Smooth muscle cell (in vitro differentiated cells): ENCODE measurements at regions not wholly inside any gene's neighbourhood (a gene's known extent, or its start where the extent isn't known, plus 50 kb on each side); places are given as distances from the start of the nearest gene placed in this dataset.

Experiments used
- DNase-seq: peaks from one replicate; lab custom pipeline; 2025; ENCODE audit not compliant: unreplicated experiment; lab: John Stamatoyannopoulos, UW
- H2AFZ ChIP-seq: fragments of 200-600 bp; sonication (generic); 2 replicates; pipeline ENCODE4 v1.6.0; 2016; ENCODE audit warnings: antibody characterized with exemption, low read depth, mild to moderate bottlenecking
- H3F3A ChIP-seq: fragments of 200-600 bp; sonication (generic); 2 replicates; pipeline ENCODE4 v1.6.0; 2017; ENCODE audit warnings: antibody characterized with exemption, low read depth
- H3K27ac ChIP-seq: fragments of 200-600 bp; sonication (generic); 2 replicates; pipeline ENCODE4 v1.5.1; 2016; ENCODE audit warnings: low read depth, mild to moderate bottlenecking
- H3K27me3 ChIP-seq: fragments of 200-600 bp; sonication (generic); 2 replicates; pipeline ENCODE4 v1.6.1; 2016; ENCODE audit warnings: low read depth, mild to moderate bottlenecking
- H3K36me3 ChIP-seq: fragments of 200-600 bp; sonication (generic); 2 replicates; pipeline ENCODE4 v1.5.1; 2016; ENCODE audit warnings: low read depth
- H3K4me1 ChIP-seq: fragments of 200-600 bp; sonication (generic); 2 replicates; pipeline ENCODE4 v1.5.1; 2016; ENCODE audit warnings: low read depth
- H3K4me2 ChIP-seq: fragments of 200-600 bp; sonication (generic); 2 replicates; pipeline ENCODE4 v1.6.0; 2016; ENCODE audit warnings: mild to moderate bottlenecking
- H3K4me3 ChIP-seq: fragments of 200-600 bp; sonication (generic); 2 replicates; pipeline ENCODE4 v1.5.1; 2016; ENCODE audit warnings: mild to moderate bottlenecking
- H3K79me2 ChIP-seq: fragments of 200-600 bp; sonication (generic); 2 replicates; pipeline ENCODE4 v1.6.0; 2016; ENCODE audit warnings: low read depth, mild to moderate bottlenecking
- H3K9ac ChIP-seq: fragments of 200-600 bp; sonication (generic); 2 replicates; pipeline ENCODE4 v1.6.0; 2016; ENCODE audit warnings: low read depth
- H3K9me3 ChIP-seq: fragments of 200-600 bp; sonication (generic); replicated peaks from 2 replicates; pipeline ENCODE4 v1.5.1; 2016; ENCODE audit warnings: low read depth
- H4K20me1 ChIP-seq: fragments of 200-600 bp; sonication (generic); 2 replicates; pipeline ENCODE4 v1.6.0; 2016; ENCODE audit warnings: low read depth
- WGBS: methylation state at CpG from one replicate; pipeline ENCODE4 v1.1.7; 2016; ENCODE audit warnings: low lambda C conversion rate; 5-methylcytosine and 5-hydroxymethylcytosine counted together
- TF ChIP-seq, protein P1 (sequence below): fragments of 200-600 bp; sonication (generic); IDR thresholded peaks from 2 replicates; pipeline ENCODE4 v1.5.1; 2017; ENCODE audit warnings: borderline replicate concordance, mild to moderate bottlenecking, antibody characterized with exemption; ENCODE audit not compliant: insufficient read depth, poor library complexity, severe bottlenecking

DNA sequence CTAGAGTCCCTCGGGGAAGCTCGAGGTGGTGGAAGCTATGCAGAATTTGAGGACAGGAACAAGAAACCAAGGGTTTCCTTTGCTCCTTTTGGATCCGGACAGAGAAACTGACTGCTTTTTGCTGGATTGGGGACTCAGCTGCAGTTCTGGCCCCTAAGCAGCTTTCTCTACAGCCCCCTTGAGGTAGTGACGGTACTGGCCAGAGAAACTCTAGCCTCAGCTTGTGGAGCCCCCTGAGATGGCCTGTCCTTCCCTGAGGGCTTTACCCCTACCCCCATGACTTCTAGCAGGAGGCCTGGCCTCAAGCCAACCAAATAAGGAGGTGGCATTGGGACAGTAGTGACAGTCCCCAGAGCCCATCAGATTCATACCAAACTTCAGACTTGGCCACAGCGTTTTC lies 118.1 kb downstream of the IRX5 start:
- DNase-seq = no peak
- H3K9me3 ChIP-seq = no peaks in the 10 kb centered on the region
- H3K27me3 ChIP-seq = no peaks in the 10 kb centered on the region
- no peaks in the 10 kb centered on the region for H3K4me1 ChIP-seq
- no peak overlapping the region for H3K9ac ChIP-seq
- no peak overlapping the region for H3K4me2 ChIP-seq
- H2AFZ ChIP-seq = no peak overlapping the region
- WGBS = 89% methylated on average over 5 of the region's 5 CpGs
- H3K27ac ChIP-seq = no peak overlapping the region
- H3K79me2 ChIP-seq = no peaks in the 10 kb centered on the region
- no peaks in the 10 kb centered on the region for H3K36me3 ChIP-seq
- H3K4me3 ChIP-seq = no peak overlapping the region
- no peaks in the 10 kb centered on the region for H4K20me1 ChIP-seq
- TF ChIP-seq, protein P1, sequence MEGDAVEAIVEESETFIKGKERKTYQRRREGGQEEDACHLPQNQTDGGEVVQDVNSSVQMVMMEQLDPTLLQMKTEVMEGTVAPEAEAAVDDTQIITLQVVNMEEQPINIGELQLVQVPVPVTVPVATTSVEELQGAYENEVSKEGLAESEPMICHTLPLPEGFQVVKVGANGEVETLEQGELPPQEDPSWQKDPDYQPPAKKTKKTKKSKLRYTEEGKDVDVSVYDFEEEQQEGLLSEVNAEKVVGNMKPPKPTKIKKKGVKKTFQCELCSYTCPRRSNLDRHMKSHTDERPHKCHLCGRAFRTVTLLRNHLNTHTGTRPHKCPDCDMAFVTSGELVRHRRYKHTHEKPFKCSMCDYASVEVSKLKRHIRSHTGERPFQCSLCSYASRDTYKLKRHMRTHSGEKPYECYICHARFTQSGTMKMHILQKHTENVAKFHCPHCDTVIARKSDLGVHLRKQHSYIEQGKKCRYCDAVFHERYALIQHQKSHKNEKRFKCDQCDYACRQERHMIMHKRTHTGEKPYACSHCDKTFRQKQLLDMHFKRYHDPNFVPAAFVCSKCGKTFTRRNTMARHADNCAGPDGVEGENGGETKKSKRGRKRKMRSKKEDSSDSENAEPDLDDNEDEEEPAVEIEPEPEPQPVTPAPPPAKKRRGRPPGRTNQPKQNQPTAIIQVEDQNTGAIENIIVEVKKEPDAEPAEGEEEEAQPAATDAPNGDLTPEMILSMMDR = no peak
- H3F3A ChIP-seq = no peaks in the 10 kb centered on the region

DNA sequence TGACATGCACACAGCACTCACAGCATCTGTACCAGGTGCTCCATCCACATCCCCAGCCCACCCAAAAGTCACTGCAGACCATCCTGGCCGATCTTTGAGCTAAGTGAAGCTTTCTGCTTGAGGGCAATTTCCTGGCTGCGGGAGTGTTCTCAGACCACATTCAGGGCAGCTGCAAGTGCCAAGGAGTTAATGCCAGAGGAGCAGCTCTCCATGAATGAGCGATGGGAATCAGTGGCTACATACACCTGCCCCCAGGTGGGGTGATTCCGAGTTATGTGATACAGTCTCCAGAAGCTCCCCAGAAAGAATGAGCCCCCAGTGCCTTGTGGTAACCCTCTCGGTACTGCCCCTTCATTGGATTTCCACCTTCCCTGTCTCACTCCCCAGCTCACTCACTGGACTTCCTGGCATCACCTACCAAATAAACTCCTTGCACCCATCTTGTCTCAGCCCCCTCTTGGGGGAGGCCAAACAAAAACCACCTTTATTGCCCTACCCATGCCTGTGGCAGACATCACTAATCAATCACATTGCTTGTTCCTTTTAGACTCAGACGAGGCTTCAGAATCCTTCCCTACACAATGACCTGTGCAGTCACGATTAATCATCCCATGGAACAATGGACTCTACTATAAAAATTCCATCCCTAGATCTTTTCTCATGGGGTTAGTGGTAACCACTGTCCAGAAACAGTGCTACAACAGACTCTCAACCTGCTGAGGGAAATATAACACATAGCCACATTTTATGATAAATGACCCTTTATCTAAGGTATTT lies 121.1 kb downstream of the IRX5 start:
- no peak overlapping the region for H3K4me3 ChIP-seq
- no peaks in the 10 kb centered on the region for H3K36me3 ChIP-seq
- peaks cover 19% of the 10 kb centered on the region for H3K27me3 ChIP-seq
- H3K4me1 ChIP-seq = peaks cover 5% of the 10 kb centered on the region
- 90% methylated on average over 7 of the region's 7 CpGs for WGBS
- H3F3A ChIP-seq = no peaks in the 10 kb centered on the region
- no peak overlapping the region for H2AFZ ChIP-seq
- H4K20me1 ChIP-seq = no peaks in the 10 kb centered on the region
- no peaks in the 10 kb centered on the region for H3K9me3 ChIP-seq
- DNase-seq = no peak
- no peaks in the 10 kb centered on the region for H3K79me2 ChIP-seq
- TF ChIP-seq, protein P1 = no peak
- H3K4me2 ChIP-seq = no peak overlapping the region
- H3K9ac ChIP-seq = no peak overlapping the region
- H3K27ac ChIP-seq = no peak overlapping the region

DNA sequence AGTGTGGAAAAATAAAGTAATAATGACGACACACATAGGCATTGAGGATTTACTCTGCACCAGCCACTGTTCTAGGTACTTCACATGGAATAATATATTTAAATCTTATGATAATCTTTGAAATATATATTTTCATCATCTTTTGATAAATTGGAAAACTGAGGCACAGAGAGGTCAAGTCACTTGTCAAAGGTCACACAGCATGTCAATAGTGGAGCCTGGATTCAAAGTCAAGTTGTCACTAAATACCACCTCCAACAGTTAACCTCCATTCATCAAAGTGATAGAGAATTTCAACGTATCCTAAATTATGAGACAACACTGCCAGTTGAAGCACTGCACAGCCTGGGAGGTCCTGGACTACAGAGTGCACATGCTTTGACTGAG lies 121.7 kb downstream of the IRX5 start:
- H3K9ac ChIP-seq = no peak overlapping the region
- peaks cover 10% of the 10 kb centered on the region for H3K4me1 ChIP-seq
- TF ChIP-seq, protein P1 = no peak
- no peaks in the 10 kb centered on the region for H3F3A ChIP-seq
- H3K36me3 ChIP-seq = no peaks in the 10 kb centered on the region
- no peak overlapping the region for H3K4me3 ChIP-seq
- no peaks in the 10 kb centered on the region for H3K79me2 ChIP-seq
- no peak overlapping the region for H3K27ac ChIP-seq
- no peaks in the 10 kb centered on the region for H4K20me1 ChIP-seq
- peaks cover 24% of the 10 kb centered on the region for H3K27me3 ChIP-seq
- WGBS = 91% methylated on average over 2 of the region's 2 CpGs
- H3K4me2 ChIP-seq = no peak overlapping the region
- no peaks in the 10 kb centered on the region for H3K9me3 ChIP-seq
- no peak overlapping the region for H2AFZ ChIP-seq
- DNase-seq = no peak
